ENCODE measurements at regions not wholly inside any gene's neighbourhood (a gene's known extent, or its start where the extent isn't known, plus 50 kb on each side); places are given as distances from the start of the nearest gene placed in this dataset.

- Histone ChIP-seq H3K27me3 (no peaks in the 10 kb centered on the region), H3K36me3 (no peaks in the 10 kb centered on the region), H3K27ac (no peak overlapping the region), H3K4me1 (no peaks in the 10 kb centered on the region), H3K4me3 (no peak overlapping the region), H3K9me3 (no peaks in the 10 kb centered on the region)
- ATAC-seq (no peak), DNase-seq (no peak)
- TF ChIP-seq, protein P1, sequence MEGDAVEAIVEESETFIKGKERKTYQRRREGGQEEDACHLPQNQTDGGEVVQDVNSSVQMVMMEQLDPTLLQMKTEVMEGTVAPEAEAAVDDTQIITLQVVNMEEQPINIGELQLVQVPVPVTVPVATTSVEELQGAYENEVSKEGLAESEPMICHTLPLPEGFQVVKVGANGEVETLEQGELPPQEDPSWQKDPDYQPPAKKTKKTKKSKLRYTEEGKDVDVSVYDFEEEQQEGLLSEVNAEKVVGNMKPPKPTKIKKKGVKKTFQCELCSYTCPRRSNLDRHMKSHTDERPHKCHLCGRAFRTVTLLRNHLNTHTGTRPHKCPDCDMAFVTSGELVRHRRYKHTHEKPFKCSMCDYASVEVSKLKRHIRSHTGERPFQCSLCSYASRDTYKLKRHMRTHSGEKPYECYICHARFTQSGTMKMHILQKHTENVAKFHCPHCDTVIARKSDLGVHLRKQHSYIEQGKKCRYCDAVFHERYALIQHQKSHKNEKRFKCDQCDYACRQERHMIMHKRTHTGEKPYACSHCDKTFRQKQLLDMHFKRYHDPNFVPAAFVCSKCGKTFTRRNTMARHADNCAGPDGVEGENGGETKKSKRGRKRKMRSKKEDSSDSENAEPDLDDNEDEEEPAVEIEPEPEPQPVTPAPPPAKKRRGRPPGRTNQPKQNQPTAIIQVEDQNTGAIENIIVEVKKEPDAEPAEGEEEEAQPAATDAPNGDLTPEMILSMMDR (IDR thresholded peaks at IDR 0.05), result no peak
- intact Hi-C loops (cut with DNase I), result no loop called here
Observed at GRCh38 chr6:22401932-22402331, 105.1 kb upstream of the PRL start.

- no peaks in the 10 kb centered on the region for H3K36me3 ChIP-seq
- no peaks in the 10 kb centered on the region for H3K27me3 ChIP-seq
- no peak overlapping the region for H3K27ac ChIP-seq
- DNase-seq, result no peak
- no peaks in the 10 kb centered on the region for H3K9me3 ChIP-seq
- intact Hi-C loops (cut with DNase I), result no loop called here
- H3K4me3 ChIP-seq, result no peak overlapping the region
- H3K4me1 ChIP-seq, result no peaks in the 10 kb centered on the region
- ATAC-seq, result no peak
- TF ChIP-seq, protein P1 (IDR thresholded peaks at IDR 0.05), result no peak
Observed at GRCh38 chr6:22409486-22409885, 112.7 kb upstream of the PRL start.

GRCh38 chr6:22411376-22412105 is 114.7 kb upstream of the PRL start:
- H3K27ac ChIP-seq, result no peak overlapping the region
- no peak overlapping the region for H3K4me3 ChIP-seq
- no peaks in the 10 kb centered on the region for H3K27me3 ChIP-seq
- intact Hi-C loops (cut with DNase I), result no loop called here
- TF ChIP-seq, protein P1 (IDR thresholded peaks at IDR 0.05), result no peak
- no peaks in the 10 kb centered on the region for H3K36me3 ChIP-seq
- no peaks in the 10 kb centered on the region for H3K4me1 ChIP-seq
- no peaks in the 10 kb centered on the region for H3K9me3 ChIP-seq
- DNase-seq (no peak), ATAC-seq (no peak)

DNA sequence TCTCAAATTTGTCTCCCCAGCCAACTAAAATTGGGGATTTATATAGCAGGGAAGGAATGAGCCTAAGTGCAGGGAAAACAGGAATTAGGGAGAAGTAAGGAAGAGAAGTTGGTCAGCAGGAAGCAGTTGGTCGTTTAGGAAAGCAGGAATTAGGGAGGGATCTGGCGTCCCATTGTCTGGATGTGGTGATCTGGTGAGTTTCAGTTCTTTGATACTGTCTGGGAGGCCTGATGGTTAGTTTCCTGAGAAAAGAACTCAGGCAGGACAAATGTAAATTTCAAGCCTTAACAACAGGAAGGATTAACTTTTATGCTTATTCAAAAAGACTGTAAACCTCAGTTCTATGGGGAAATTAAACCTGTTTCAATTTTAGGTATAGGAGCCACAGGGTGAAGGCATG is 116.2 kb upstream of the PRL start:
- H3K36me3 ChIP-seq, result no peaks in the 10 kb centered on the region
- ATAC-seq, result no peak
- H3K27me3 ChIP-seq, result no peaks in the 10 kb centered on the region
- no peak overlapping the region for H3K27ac ChIP-seq
- TF ChIP-seq, protein P1 (IDR thresholded peaks at IDR 0.05), result no peak
- intact Hi-C loops (cut with DNase I), result no loop called here
- H3K4me3 ChIP-seq, result no peak overlapping the region
- no peaks in the 10 kb centered on the region for H3K4me1 ChIP-seq
- no peaks in the 10 kb centered on the region for H3K9me3 ChIP-seq
- DNase-seq, result no peak

GRCh38 chr6:22413681-22414311 is 117.0 kb upstream of the PRL start:
- TF ChIP-seq, protein P1 (IDR thresholded peaks at IDR 0.05), result no peak
- Histone ChIP-seq H3K27me3 (no peaks in the 10 kb centered on the region), H3K27ac (no peak overlapping the region), H3K9me3 (no peaks in the 10 kb centered on the region), H3K4me3 (no peak overlapping the region), H3K36me3 (no peaks in the 10 kb centered on the region), H3K4me1 (no peaks in the 10 kb centered on the region)
- ATAC-seq, result no peak
- intact Hi-C loops (cut with DNase I), result no loop called here
- no peak for DNase-seq
